Keratinocyte (primary cell): ENCODE measurements at regions not wholly inside any gene's neighbourhood (a gene's known extent, or its start where the extent isn't known, plus 50 kb on each side); places are given as distances from the start of the nearest gene placed in this dataset.

Source experiments
- EZH2 ChIP-seq: IDR thresholded peaks from one replicate; pipeline ENCODE4 v1.6.1; 2012; ENCODE audit warnings: inconsistent platforms, mild to moderate bottlenecking, low read length, moderate library complexity
- TF ChIP-seq, protein P1 (sequence below), 3 experiments: IDR thresholded peaks in 1 of 3; conservative IDR thresholded peaks in 1 of 3; optimal IDR thresholded peaks in 1 of 3; 2 replicates in 2 of 3; 3 replicates in 1 of 3; pipeline versions ENCODE3 to v1.5.1; 2011; ENCODE audit warnings: low read length in 3 of 3, mild to moderate bottlenecking in 3 of 3, moderate library complexity in 2 of 3, control low read depth in 1 of 3, inconsistent platforms in 1 of 3; ENCODE audit not compliant: insufficient read depth in 2 of 3; ENCODE audit errors: extremely low read depth in 1 of 3

DNA sequence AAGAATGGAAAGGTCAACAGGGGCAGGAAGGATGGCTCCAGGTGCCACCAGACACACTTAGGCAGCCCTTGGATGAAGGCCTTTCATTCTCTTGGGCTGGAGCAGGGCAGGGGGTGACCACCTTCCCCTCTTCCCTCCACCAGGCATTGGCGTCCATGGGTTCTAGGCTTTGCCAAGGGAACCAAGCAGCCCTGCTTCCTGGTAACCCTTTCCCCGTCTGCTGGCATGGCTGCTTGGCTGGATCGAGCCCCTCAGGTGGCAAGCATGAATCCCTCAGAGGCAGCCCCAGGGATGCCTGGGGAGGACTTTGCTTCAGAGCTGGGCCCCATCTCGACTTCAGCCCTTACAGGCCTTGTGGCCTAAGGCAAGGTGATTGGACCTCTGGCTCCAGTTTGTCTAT, 185.1 kb upstream of the SYT13 start:
- TF ChIP-seq, protein P1, sequence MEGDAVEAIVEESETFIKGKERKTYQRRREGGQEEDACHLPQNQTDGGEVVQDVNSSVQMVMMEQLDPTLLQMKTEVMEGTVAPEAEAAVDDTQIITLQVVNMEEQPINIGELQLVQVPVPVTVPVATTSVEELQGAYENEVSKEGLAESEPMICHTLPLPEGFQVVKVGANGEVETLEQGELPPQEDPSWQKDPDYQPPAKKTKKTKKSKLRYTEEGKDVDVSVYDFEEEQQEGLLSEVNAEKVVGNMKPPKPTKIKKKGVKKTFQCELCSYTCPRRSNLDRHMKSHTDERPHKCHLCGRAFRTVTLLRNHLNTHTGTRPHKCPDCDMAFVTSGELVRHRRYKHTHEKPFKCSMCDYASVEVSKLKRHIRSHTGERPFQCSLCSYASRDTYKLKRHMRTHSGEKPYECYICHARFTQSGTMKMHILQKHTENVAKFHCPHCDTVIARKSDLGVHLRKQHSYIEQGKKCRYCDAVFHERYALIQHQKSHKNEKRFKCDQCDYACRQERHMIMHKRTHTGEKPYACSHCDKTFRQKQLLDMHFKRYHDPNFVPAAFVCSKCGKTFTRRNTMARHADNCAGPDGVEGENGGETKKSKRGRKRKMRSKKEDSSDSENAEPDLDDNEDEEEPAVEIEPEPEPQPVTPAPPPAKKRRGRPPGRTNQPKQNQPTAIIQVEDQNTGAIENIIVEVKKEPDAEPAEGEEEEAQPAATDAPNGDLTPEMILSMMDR (optimal IDR thresholded peaks at IDR 0.05 in 1 of 3, IDR thresholded peaks at IDR 0.05 in 1 of 3, conservative IDR thresholded peaks at IDR 0.05 in 1 of 3; ENCODE audit: extremely low read depth in 1 of 3, insufficient read depth in 2 of 3, low read length in 3 of 3): no peak
- no peak for TF ChIP-seq EZH2
